ENCODE measurements at regions not wholly inside any gene's neighbourhood (a gene's known extent, or its start where the extent isn't known, plus 50 kb on each side); places are given as distances from the start of the nearest gene placed in this dataset.

DNA sequence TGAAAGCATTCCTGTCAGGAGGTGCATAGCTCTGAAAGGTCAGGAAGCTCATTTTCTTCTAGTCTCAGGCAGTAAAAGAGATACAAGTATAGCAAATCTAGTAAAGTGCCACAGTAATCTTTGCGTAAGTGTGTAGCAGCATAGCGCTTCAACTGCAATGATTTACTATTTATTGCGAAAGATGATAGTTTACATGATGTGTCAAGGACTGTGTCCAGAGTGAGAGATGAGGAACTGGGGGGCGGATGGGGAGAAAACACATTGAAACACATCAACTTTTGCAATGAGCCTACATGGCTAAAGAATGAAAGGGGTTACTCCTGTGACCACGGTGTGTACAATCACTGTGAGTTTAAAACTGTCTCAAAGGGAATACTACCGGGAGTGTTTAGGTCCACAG, 644.4 kb downstream of the GALR1 start:
- TF ChIP-seq, protein P1, sequence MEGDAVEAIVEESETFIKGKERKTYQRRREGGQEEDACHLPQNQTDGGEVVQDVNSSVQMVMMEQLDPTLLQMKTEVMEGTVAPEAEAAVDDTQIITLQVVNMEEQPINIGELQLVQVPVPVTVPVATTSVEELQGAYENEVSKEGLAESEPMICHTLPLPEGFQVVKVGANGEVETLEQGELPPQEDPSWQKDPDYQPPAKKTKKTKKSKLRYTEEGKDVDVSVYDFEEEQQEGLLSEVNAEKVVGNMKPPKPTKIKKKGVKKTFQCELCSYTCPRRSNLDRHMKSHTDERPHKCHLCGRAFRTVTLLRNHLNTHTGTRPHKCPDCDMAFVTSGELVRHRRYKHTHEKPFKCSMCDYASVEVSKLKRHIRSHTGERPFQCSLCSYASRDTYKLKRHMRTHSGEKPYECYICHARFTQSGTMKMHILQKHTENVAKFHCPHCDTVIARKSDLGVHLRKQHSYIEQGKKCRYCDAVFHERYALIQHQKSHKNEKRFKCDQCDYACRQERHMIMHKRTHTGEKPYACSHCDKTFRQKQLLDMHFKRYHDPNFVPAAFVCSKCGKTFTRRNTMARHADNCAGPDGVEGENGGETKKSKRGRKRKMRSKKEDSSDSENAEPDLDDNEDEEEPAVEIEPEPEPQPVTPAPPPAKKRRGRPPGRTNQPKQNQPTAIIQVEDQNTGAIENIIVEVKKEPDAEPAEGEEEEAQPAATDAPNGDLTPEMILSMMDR (IDR thresholded peaks at IDR 0.05), result no peak
- TF ChIP-seq POLR2AphosphoS5 (IDR thresholded peaks at IDR 0.05), result no peak
